Right hindlimb (tissue), 1 donor: ENCODE measurements at regions not wholly inside any gene's neighbourhood (a gene's known extent, or its start where the extent isn't known, plus 50 kb on each side); places are given as distances from the start of the nearest gene placed in this dataset.

Experiments
- DNase-seq: peaks from one replicate; pipeline ENCODE4 v3.0.0-alpha.2; 2018

DNA sequence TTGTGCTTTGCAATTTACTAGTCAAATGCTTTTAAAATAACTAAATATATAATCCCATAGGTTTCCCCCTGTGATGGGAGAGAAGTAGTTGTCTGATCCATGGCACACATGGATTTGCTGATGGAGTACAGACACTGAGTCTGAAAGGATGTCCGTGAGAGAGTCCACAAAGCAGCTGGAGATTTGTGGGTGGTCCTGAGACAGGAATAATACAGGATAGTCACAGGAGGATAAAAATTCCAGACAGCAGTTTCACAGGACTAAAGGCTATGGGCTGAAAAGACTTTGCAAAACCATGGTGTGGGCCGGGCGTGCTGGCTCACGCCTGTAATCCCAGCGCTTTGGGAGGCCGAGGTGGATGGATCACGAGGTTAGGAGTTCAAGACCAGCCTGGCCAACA lies 58.7 kb upstream of the ZFR start:
- DNase-seq: peak; percentile 64

DNA sequence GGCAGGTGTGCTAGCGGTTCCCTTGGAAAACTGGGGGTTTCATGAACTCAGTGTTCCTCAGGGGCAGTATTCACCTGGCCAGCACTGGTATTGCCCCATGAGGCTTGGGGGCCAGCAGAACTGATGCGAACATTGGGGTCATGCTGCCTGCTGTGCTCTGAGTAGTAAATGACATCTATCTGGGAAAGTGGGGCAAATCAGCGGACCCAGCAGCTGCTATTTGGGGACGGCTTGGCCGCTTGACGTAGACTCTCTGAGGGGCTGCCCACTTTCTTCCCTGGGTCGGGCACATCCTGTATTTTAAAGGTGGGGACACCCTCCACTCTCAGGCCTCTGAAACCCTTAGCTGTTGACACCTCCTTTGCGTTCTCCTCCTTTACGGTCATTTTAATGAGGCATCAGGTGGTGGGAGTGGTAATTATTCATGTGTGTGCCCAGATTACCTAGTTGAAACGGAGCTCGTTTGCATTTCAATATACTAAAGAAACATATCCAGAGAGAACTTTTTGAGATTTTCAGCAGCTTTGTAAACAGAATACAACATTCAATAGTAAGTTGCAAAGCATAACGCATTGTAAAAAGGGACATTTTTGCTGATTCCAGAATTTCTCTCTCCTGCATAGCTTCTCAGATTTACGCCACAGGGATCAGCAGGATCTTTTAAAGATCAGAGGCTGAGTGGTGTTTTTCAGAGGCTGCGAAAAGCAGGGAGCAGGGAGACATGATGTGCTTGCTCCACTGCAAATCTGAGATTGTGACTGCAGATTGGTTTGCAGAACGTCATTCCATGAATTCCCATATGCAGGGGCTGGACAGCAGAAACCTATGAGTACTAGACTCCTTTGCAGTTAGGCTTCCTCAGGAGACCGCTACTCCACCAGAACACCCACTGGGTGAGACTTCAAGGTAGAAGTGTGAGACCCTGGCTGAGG lies 56.8 kb upstream of the ZFR start:
- DNase-seq: no peak

DNA sequence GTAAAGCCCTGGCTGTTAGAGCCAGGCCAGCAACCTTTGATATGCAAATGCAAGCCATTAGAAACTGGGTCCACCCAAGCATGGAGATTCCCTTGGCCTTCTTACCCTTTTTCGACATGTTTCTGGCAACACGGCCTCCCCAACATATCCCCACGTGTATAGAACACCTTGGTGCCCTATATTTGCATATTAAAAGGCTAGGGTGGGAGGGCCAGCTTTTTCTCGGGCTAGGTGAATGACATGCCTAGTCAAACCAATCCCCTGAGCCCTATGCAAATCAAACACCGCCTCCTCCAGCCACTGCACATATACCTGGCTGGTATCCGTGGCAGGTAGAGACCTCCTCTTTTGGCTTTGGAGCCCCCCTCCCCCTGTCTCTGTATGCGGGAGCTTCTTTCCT lies 55.6 kb upstream of the ZFR start:
- no peak for DNase-seq

DNA sequence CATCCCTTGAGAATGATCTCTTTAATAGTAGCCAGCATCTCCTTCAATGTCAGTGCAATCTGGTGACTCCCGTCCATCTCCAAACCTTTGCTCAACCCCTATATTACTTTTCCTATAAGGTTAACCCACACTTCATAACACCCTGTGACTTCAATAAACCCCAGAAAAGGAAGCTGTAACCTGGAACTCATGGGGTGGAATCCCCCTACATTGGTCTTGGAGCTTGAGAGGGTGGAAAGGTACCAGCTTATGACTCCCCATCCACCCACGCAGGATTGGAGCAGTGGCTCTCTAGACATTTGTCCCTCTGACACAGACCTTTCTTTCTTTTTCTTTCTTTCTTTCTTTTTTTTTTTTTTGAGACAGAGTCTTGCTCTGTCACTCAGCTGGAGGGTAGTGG lies 54.7 kb upstream of the ZFR start:
- DNase-seq: no peak

DNA sequence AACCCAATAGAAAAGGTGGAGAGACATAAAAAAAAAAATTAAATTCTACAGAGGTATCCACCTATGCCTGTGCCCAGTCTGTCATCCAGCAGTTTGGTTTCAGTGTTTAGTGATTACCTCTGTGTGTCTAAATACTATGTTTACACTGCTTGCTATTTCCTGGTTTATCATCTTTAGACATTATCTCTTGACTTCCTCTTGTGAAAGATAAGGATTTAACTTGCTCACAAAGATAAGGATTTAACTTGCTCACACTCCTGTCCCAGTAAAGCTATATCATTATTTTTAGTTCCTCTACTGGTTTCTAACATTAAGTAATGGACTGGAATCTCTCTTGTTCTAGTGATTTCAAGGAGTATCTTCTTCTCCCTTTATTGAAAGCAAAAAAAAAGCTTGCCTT lies 53.9 kb upstream of the ZFR start:
- DNase-seq: no peak

DNA sequence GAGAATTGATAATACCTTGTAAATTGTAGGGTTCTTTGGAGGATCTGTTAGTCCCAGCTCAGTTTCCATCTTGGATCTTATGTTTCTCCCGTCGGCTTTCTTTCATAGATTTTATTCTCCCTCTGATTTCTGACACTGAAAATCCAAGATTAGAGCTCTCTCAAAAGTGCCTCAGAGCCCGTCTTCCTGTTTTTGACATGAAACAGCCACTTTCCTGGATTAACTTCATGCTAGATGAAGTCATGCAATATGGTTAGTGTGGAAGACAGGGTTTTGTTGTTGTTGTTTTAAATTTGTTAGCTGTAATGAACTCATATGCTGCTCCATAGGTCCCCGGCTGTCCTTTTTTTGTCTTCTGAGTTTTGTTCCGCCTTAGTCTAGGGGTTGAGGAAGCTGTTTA lies 51.6 kb upstream of the ZFR start:
- no peak for DNase-seq

DNA sequence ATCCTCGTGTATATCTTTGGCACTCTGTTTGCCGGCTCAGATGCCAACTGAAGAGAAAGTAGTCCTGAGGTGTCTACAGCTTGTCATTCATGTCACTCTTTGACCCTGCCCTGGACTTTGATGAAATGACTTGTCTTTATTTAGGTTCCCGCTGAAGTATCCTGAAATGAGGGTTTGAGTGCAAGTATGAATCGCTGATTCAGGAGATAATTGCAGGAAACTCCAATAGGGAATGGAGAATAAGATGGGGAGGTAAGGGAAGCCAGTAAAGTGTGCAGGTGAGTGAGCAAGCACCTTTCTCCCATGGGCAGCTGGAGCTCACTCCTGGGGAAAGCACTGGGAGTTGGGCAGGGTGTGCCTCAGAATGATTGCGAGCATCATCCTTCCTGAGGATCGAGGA lies 50.3 kb upstream of the ZFR start:
- no peak for DNase-seq
